ENCODE measurements at regions not wholly inside any gene's neighbourhood (a gene's known extent, or its start where the extent isn't known, plus 50 kb on each side); places are given as distances from the start of the nearest gene placed in this dataset.
"Not testable (repeated sequence)": the region's sequence is repeated elsewhere in the genome, so short reads cannot be mapped to it uniquely, and the experiment has no call there.

GRCh38 chr12:85628562-85628961 lies 207.6 kb downstream of the RASSF9 start:
- TF ChIP-seq, protein P1, sequence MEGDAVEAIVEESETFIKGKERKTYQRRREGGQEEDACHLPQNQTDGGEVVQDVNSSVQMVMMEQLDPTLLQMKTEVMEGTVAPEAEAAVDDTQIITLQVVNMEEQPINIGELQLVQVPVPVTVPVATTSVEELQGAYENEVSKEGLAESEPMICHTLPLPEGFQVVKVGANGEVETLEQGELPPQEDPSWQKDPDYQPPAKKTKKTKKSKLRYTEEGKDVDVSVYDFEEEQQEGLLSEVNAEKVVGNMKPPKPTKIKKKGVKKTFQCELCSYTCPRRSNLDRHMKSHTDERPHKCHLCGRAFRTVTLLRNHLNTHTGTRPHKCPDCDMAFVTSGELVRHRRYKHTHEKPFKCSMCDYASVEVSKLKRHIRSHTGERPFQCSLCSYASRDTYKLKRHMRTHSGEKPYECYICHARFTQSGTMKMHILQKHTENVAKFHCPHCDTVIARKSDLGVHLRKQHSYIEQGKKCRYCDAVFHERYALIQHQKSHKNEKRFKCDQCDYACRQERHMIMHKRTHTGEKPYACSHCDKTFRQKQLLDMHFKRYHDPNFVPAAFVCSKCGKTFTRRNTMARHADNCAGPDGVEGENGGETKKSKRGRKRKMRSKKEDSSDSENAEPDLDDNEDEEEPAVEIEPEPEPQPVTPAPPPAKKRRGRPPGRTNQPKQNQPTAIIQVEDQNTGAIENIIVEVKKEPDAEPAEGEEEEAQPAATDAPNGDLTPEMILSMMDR (IDR thresholded peaks at IDR 0.05) = not testable (repeated sequence)
- TF ChIP-seq POLR2A (IDR thresholded peaks at IDR 0.05) = not testable (repeated sequence)

Measured in lower leg skin (tissue), 3 donors.